Brain microvascular endothelial cell (primary cell): ENCODE measurements at regions not wholly inside any gene's neighbourhood (a gene's known extent, or its start where the extent isn't known, plus 50 kb on each side); places are given as distances from the start of the nearest gene placed in this dataset.

Experiments
- DNase-seq: peaks from one replicate; pipeline ENCODE4 v3.0.0-alpha.2; 2020
- H3K27ac ChIP-seq: fragments of 250-450 bp; sonication (Bioruptor Pico); 2 replicates; pipeline ENCODE4 v1.5.1; 2020; ENCODE audit warnings: mild to moderate bottlenecking, moderate library complexity
- H3K27me3 ChIP-seq: fragments of 250-450 bp; sonication (Bioruptor Pico); replicated peaks from 2 replicates; pipeline ENCODE4 v1.5.1; 2020; ENCODE audit warnings: mild to moderate bottlenecking
- H3K36me3 ChIP-seq: fragments of 250-450 bp; sonication (Bioruptor Pico); replicated peaks from 2 replicates; pipeline ENCODE4 v1.5.1; 2020; ENCODE audit warnings: mild to moderate bottlenecking
- H3K4me3 ChIP-seq: 2 replicates; pipeline ENCODE4 v1.5.1; 2011; ENCODE audit warnings: low read depth, mild to moderate bottlenecking, control low read depth, low read length, moderate library complexity
- CTCF ChIP-seq: IDR thresholded peaks from 2 replicates; pipeline ENCODE4 v1.5.1; 2011; ENCODE audit warnings: low read depth, mild to moderate bottlenecking, moderate library complexity, low read length, control low read depth, inconsistent platforms; ENCODE audit errors: missing control alignments
- in situ Hi-C: cut with HindIII; loops from 2 replicates; pipeline ENCODE4 v1.10.0; 2017; ENCODE audit warnings: low sequenced_read_pairs, low pct_ligation_motif_present

GRCh38 chr15:87576486-87577176 lies 679.9 kb downstream of the NTRK3 start:
- Histone ChIP-seq H3K36me3 (no peaks in the 10 kb centered on the region), H3K27me3 (no peaks in the 10 kb centered on the region), H3K4me3 (no peak overlapping the region), H3K27ac (no peak overlapping the region)
- no peak for DNase-seq
- in situ Hi-C loops: no loop called here
- TF ChIP-seq CTCF: no peak

GRCh38 chr15:87575896-87576473 lies 680.6 kb downstream of the NTRK3 start:
- Histone ChIP-seq H3K4me3 (no peak overlapping the region), H3K36me3 (no peaks in the 10 kb centered on the region), H3K27me3 (no peaks in the 10 kb centered on the region), H3K27ac (no peak overlapping the region)
- no peak for TF ChIP-seq CTCF
- DNase-seq: no peak
- in situ Hi-C loops: no loop called here

GRCh38 chr15:87573534-87573933 lies 683.0 kb downstream of the NTRK3 start:
- no peak for TF ChIP-seq CTCF
- Histone ChIP-seq H3K27me3 (no peaks in the 10 kb centered on the region), H3K36me3 (no peaks in the 10 kb centered on the region), H3K4me3 (no peak overlapping the region), H3K27ac (no peak overlapping the region)
- in situ Hi-C loops: no loop called here
- no peak for DNase-seq

- Histone ChIP-seq H3K36me3 (no peaks in the 10 kb centered on the region), H3K27ac (no peak overlapping the region), H3K27me3 (no peaks in the 10 kb centered on the region), H3K4me3 (no peak overlapping the region)
- in situ Hi-C loops: no loop called here
- no peak for DNase-seq
- TF ChIP-seq CTCF: no peak
Observed at GRCh38 chr15:87573039-87573438, 683.5 kb downstream of the NTRK3 start.

GRCh38 chr15:87572381-87572910 lies 684.1 kb downstream of the NTRK3 start:
- in situ Hi-C loops: no loop called here
- DNase-seq: no peak
- no peak overlapping the region for H3K27ac ChIP-seq
- no peaks in the 10 kb centered on the region for H3K36me3 ChIP-seq
- H3K27me3 ChIP-seq: no peaks in the 10 kb centered on the region
- no peak overlapping the region for H3K4me3 ChIP-seq
- no peak for TF ChIP-seq CTCF
